ENCODE measurements at regions not wholly inside any gene's neighbourhood (a gene's known extent, or its start where the extent isn't known, plus 50 kb on each side); places are given as distances from the start of the nearest gene placed in this dataset.

DNA sequence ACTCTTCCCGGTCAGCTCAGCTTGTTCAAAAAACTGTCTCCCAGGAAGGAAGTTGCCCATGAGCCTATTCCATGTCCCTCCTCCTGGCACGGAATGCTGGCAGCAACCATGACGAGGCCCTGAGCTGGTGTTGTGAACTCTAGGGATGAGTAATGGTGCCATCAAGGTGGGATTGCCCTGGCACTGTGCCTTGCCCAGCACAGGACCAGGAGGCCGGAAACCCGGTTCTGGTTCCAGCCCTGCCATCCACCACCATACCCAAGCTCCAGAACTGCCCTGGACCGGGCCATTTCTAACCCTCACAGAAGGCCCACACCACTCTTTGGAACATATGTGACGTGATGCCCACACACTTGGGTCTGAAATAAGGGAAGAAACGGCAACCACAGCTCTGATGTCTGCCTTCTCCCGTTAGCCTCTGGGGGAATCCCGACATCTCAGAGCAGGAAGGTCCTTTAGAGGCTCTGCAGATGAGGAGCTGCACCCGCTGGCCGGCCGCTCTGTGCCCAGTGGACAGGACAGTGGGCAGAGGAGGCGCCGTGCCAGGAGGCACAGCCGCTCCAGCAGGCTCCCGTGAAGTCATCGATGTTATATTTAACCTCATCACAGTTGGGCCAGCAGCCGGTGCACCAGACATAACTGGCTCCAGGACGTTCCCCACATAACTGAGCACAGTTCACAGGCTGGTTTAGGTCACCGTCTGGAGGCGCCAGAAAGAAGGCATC, 462.1 kb upstream of the ID2 start:
- Mint-ChIP-seq H3K9me3 (no peaks in the 10 kb centered on the region), H3K27ac (no peak overlapping the region), H3K36me3 (ENCODE audit: low read depth) (no peaks in the 10 kb centered on the region), H3K4me1 (ENCODE audit: low read depth) (no peaks in the 10 kb centered on the region), H3K27me3 (ENCODE audit: insufficient read depth) (peaks cover 14% of the 10 kb centered on the region; the same call in 1 of the 2 replicates), H3K4me3 (no peak overlapping the region)
- TF ChIP-seq, protein P1, sequence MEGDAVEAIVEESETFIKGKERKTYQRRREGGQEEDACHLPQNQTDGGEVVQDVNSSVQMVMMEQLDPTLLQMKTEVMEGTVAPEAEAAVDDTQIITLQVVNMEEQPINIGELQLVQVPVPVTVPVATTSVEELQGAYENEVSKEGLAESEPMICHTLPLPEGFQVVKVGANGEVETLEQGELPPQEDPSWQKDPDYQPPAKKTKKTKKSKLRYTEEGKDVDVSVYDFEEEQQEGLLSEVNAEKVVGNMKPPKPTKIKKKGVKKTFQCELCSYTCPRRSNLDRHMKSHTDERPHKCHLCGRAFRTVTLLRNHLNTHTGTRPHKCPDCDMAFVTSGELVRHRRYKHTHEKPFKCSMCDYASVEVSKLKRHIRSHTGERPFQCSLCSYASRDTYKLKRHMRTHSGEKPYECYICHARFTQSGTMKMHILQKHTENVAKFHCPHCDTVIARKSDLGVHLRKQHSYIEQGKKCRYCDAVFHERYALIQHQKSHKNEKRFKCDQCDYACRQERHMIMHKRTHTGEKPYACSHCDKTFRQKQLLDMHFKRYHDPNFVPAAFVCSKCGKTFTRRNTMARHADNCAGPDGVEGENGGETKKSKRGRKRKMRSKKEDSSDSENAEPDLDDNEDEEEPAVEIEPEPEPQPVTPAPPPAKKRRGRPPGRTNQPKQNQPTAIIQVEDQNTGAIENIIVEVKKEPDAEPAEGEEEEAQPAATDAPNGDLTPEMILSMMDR (IDR thresholded peaks at IDR 0.05) = no peak
- no peak for DNase-seq

DNA sequence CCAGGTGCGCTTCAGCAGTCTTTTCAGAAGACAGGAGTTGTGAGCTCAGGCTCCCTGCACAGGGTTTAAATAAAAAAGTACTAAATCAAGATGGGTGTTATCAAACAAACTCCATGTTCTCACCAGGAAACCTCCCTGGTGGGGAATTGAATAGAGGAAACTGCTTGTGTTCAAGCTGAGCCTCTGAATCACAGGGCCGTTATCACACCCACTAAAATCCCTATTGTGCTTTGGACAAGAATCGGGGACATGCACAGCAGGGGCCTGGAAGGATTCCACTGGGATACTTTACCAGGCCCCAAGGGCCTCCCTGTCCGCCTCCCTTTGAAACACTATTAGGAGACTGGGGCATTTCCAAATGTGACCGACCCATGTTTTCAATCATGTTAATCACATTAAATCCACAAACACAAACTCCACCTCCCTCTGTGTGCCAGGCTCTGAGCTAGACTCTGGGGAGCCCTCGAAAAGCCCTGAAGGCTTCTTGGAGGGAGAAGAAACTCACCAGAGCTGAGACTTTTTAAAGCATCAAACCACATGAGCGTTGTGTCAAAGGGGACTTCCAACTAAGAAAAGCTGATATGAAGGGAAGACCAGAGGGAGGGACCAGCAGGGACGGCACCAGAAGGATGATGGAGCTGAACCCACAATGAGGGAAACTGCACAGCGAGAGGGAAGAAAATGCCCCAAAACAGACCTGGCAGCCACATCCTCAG, 458.7 kb upstream of the ID2 start:
- TF ChIP-seq, protein P1 (IDR thresholded peaks at IDR 0.05) = no peak
- H3K27ac Mint-ChIP-seq = no peak overlapping the region

DNA sequence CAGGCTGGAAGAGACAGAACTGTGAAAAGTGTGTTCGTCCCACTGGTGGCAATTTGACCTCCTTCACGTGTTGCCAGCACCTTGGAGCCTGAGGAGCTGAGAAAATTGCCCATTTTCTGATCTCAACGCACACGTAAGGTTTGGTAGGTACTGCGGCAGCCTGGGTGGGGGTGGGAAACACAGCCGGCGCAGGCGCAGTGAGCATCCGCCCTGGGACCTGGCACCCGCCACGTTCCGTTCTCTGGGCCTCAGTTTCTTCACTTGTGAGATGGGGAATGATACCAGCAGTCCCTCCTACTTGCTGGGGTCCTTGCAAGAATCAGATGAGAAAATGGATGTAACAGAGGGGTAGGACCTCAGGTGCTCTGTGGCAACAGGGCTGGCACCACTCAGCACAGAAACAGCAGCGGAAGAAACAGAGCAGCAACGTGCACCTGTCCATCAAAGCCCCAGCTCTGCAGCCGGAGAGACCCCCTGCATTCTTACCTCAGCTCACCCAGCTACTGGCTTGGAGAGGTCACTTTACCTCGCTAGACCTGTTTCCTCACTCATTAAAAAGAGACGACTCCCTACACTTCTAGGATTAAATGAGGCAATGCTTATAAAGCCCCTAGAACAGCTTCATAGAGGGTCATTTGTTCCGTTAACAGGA, 458.0 kb upstream of the ID2 start:
- Mint-ChIP-seq H3K27me3 (ENCODE audit: insufficient read depth) (peaks cover 12% of the 10 kb centered on the region; the same call in 1 of the 2 replicates), H3K4me3 (no peak overlapping the region), H3K27ac (no peak overlapping the region), H3K9me3 (no peaks in the 10 kb centered on the region), H3K4me1 (ENCODE audit: low read depth) (no peaks in the 10 kb centered on the region), H3K36me3 (ENCODE audit: low read depth) (no peaks in the 10 kb centered on the region)
- TF ChIP-seq, protein P1 (IDR thresholded peaks at IDR 0.05) = no peak
- no peak for DNase-seq

More for the DNA sequence above, 458.7 kb upstream of the ID2 start:
- Mint-ChIP-seq H3K4me1 (ENCODE audit: low read depth) (no peaks in the 10 kb centered on the region), H3K27me3 (ENCODE audit: insufficient read depth) (peaks cover 12% of the 10 kb centered on the region; the same call in 1 of the 2 replicates), H3K36me3 (ENCODE audit: low read depth) (no peaks in the 10 kb centered on the region), H3K4me3 (no peak overlapping the region), H3K9me3 (no peaks in the 10 kb centered on the region)
- DNase-seq = no peak

DNA sequence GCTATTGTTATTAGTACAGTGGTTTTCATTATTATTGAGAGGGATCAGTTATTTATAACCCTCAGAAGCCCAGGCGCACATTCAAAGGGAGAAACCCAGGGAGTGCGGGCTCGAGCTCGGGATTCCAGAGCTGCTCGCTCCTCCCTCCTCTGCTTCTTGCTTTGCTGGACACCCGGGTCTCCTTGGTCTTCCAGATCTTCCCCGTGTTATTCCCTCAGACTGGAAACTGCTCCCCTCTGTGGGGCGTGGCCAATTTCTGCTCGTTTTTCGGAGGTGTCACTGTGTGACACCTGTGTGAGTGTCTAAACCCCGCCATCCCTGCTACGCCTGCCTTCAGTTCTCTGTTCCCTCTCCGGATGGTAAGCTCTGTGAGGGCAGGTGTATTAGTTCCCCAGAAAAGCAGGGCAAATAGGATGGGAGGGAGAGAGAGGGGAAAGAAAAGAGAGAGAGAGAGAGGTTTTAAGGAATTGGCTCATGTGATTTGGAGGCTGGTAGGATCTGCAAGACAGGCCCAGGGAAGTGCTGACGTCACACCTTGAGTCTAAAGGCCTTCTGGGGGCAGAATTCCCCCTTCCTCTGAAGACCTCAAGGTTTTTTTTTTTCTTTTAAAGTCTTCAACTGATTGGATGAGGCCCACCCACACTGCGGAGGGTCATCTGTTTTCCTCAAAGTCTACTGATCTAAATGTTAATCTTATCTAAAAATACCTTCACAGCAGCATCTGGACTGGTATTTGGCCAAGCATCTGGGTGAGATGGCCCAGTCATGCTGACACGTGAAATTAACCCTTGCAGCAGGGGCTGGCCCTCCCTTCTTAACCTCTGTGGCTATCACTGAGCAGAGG, 457.3 kb upstream of the ID2 start:
- Mint-ChIP-seq H3K4me3 (no peak overlapping the region), H3K27me3 (ENCODE audit: insufficient read depth) (peaks cover 9% of the 10 kb centered on the region; the same call in 1 of the 2 replicates)

More for the DNA sequence above, 457.3 kb upstream of the ID2 start:
- Mint-ChIP-seq H3K4me1 (ENCODE audit: low read depth) (peaks cover 5% of the 10 kb centered on the region), H3K36me3 (ENCODE audit: low read depth) (no peaks in the 10 kb centered on the region), H3K9me3 (no peaks in the 10 kb centered on the region), H3K27ac (no peak overlapping the region)
- no peak for DNase-seq
- TF ChIP-seq, protein P1 (IDR thresholded peaks at IDR 0.05) = no peak

All from HFFc6 (cell line).